Stimulated activated CD4-positive, alpha-beta T cell treated with anti-CD3 and anti-CD28 coated beads, Interleukin-15, amount 100 ng/mL, for 48 hours (primary cell): ENCODE measurements at regions not wholly inside any gene's neighbourhood (a gene's known extent, or its start where the extent isn't known, plus 50 kb on each side); places are given as distances from the start of the nearest gene placed in this dataset.

ENCODE experiments used
- DNase-seq, 2 donors: peaks; one replicate each; pipeline ENCODE4 v3.0.0-alpha.2; 2020; ENCODE audit warnings: low read depth in 2 of 2

- DNase-seq, result no peak
These were observed 263.7 kb upstream of the CADM1 start for GRCh38 chr11:115767883-115768282.

GRCh38 chr11:115767047-115767802, 263.0 kb upstream of the CADM1 start:
- DNase-seq, result no peak

DNA sequence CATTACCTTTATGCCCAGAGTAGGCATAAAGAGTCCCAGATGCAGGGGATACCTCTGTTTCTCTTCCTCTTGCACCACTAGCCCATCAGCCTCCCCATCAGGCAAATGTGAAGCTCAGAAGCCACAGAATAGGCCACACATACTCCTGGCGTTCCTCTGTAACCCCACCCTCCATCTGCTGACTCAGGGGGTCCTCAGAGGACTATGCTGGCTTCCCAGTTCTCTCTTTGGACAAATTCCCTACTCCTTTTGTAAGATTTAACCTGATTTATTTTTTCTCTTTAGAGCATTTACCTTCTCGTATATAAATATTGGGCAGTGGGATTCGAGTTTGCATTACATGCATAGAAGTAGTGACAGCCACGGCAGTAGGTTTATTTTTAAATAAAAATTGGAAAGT, 262.3 kb upstream of the CADM1 start:
- no peak for DNase-seq

- DNase-seq, result no peak
These were observed 261.6 kb upstream of the CADM1 start for GRCh38 chr11:115765803-115766239.

- no peak for DNase-seq
These were observed 260.0 kb upstream of the CADM1 start for GRCh38 chr11:115764176-115764575.

- no peak for DNase-seq
These were observed 257.6 kb upstream of the CADM1 start for GRCh38 chr11:115761817-115762216.

- no peak for DNase-seq
These were observed 257.1 kb upstream of the CADM1 start for GRCh38 chr11:115761348-115761747.

DNA sequence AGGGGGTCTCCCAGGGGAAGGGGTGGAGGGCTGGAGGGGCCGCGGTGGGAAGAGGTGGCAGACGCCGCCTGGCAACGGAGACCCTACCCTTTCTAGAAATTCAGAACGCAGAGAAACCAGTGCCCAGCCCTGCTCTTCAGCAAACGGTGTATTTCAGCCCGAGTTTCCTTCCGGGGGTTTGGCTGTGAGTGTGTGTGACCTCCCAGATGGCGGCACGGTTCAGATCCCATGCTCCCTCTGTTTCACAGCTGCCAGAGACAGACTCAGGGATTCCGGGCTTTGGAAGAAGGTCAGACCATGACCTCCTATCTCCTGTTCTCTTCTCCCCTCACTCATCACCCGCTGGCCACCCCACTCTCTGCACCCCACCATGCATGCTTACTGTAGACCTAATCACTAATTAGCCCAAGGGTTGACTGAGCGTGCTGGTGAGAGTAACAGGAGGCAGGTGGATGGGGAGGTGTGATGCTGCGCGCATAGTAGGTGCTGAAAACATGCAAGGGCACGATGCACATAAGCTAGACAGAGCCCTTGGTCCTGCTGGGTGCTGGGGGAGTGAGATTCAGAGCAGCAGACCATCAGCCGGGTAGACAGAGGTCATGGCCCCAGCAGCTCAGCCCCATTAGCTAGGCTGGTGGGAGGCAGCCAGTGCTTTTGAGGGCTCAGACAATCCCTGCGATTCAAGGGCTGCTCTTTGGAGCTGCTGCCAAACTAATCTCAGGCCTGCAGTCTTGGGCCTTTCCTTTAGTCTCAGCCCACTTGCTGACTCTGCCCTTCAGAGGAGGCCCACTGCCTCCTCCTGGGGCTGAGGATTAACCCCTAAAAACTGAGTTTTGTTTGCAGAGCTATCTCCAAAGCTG, 256.5 kb upstream of the CADM1 start:
- DNase-seq, result no peak

- no peak for DNase-seq
These were observed 255.6 kb upstream of the CADM1 start for GRCh38 chr11:115759622-115760460.

DNA sequence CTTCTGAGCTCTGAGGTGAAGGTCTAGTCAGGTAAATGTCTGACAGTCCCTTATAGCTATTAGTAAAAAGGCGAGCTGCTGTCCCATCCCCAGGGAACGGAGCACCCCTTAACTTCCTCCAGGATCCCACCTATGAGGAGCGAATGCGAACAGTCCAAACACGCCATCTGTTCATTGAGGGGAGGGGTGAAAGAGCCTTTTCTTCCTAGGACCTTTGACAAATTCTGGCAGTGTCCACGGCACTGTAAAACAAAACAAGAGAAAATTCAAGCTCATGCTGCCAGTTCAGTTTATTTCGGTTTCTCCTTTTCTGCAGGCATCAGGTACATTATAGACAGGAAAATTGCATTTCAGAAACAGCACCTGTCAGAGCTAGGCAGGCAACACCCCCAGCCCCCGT, 253.8 kb upstream of the CADM1 start:
- DNase-seq, result no peak

GRCh38 chr11:115751243-115752015, 247.2 kb upstream of the CADM1 start:
- DNase-seq, result no peak

- no peak for DNase-seq
These were observed 241.6 kb upstream of the CADM1 start for GRCh38 chr11:115745610-115746512.

DNA sequence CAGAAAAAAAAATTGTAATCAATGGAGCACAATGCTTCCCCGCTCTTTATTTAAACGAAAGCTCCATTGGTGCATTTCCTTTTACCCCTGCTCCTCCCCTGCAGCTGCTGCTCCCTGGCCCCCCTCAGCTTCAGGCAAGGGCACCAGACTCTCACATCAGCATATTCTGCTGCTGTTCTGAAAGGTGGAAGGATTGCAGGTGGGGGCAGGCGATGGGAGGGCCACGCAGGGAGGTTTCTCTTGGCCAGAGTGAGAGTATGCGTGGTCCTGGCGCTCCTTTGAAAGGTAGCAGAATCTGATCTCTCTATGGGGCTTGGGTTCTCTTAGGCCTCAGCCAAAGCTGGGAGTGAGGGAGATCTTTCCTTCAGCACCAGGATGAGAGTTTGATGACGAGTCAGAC, 240.9 kb upstream of the CADM1 start:
- DNase-seq, result no peak

- DNase-seq, result no peak
These were observed 239.5 kb upstream of the CADM1 start for GRCh38 chr11:115743719-115744118.

- no peak for DNase-seq
These were observed 237.3 kb upstream of the CADM1 start for GRCh38 chr11:115741376-115742107.

GRCh38 chr11:115740324-115740723, 236.1 kb upstream of the CADM1 start:
- no peak for DNase-seq

GRCh38 chr11:115739878-115740277, 235.7 kb upstream of the CADM1 start:
- DNase-seq, result no peak

DNA sequence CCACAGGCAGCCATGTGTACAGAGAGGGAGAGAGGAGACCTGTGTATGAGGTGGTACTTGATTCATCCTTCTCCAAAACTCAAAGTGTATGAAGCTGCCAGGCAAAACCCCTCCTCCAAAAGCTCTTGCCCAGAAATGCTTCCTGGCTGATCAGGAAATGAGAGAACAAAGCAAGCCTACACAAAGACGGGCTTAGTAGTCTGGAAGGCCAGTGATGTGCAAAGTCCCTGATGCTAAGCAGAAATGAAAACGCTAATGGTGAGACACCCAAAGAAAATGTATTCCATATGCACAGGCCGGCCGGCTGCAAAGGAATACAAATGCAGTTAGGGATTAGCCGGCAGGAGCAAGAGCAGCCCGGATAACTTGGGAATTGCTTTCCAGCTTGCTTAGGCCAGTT, 234.9 kb upstream of the CADM1 start:
- DNase-seq, result no peak

DNA sequence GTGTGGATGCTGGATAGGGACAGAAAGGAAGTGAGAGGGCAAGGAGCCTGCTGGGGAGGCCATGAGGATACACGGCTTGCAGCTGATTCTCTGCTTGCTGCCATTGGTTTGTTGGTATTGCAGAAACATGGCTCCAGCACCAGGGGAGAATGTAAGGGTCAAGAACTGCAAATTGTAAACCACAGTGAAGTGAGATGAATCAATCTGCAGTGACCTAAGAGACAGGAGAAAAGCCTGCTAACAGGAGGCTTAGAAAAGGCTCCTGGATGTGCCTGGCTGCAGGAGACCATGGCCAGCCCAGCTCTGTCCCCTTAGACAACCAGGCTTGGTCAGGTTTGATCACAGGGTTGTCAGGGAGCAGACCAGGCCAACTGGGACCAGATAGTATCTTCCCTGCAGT, 233.7 kb upstream of the CADM1 start:
- DNase-seq, result no peak

DNA sequence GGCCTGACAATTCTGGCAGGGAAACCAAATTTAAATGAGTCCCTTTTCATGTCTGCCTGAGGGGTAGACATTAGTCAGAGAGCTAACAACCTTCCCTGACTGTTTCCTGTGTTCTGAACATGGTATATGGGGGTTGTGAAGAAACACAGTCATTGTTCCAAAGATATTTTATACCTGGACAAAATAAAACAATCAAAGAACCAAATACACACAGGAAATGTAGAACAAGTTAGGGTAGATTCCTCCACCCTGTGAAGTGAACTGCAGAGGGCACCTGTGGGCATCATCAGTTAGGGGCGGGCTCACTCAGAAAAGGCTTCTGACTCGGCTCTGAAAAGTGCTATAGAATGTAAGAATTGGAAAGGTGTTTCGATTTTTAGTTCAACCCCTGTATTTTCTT, 231.9 kb upstream of the CADM1 start:
- no peak for DNase-seq
